NT2/D1 (cell line): ENCODE measurements at regions not wholly inside any gene's neighbourhood (a gene's known extent, or its start where the extent isn't known, plus 50 kb on each side); places are given as distances from the start of the nearest gene placed in this dataset.

Experiments
- SUZ12 ChIP-seq: IDR thresholded peaks from 2 replicates; pipeline ENCODE4 v1.6.1; 2011; ENCODE audit not compliant: insufficient read length, insufficient read depth; ENCODE audit errors: extremely low read depth
- YY1 ChIP-seq: IDR thresholded peaks from 2 replicates; pipeline ENCODE4 v1.6.1; 2011; ENCODE audit not compliant: insufficient read length, insufficient read depth
- ZNF274 ChIP-seq: IDR thresholded peaks from 2 replicates; pipeline ENCODE4 v1.6.1; 2011; ENCODE audit warnings: mild to moderate bottlenecking, low read depth, low read length

DNA sequence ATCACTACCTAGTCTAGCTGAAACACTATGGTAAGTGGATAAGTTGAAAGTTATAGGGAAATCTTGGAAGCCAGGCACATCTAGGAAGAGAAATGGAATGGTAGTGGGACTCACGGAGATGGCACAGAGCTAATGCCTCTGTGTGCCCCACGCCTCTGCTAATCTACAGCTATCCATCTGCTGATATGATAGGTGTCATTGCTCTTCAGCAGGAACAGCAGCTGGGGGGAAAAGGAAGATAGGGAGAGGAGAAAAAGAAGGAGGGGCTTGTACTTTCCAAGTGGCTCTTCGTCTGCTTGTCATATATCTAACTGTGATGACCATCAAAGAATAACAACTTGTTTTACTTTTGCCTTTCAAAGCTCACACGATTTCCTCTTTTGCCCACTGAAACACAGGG is 1199.1 kb upstream of the SORCS1 start:
- TF ChIP-seq SUZ12 (no peak), YY1 (no peak), ZNF274 (no peak)
